ENCODE measurements at regions not wholly inside any gene's neighbourhood (a gene's known extent, or its start where the extent isn't known, plus 50 kb on each side); places are given as distances from the start of the nearest gene placed in this dataset.

- Histone ChIP-seq H2BK5ac (ENCODE audit: low read depth, low read length, poor library complexity, severe bottlenecking) (no peak overlapping the region), H4K91ac (ENCODE audit: low read length) (no peak overlapping the region), H3K23ac (ENCODE audit: low read length in 2 of 2) (no peak overlapping the region), H4K8ac (ENCODE audit: low read length) (no peak overlapping the region), H2AFZ (ENCODE audit: low read depth, low read length) (no peak overlapping the region), H3K4me1 (ENCODE audit: control insufficient read depth, insufficient read depth, low read depth, low read length) (no peaks in the 10 kb centered on the region), H3K79me1 (replicated peaks; ENCODE audit: low read length, poor library complexity, severe bottlenecking) (no peaks in the 10 kb centered on the region), H3K9ac (ENCODE audit: low read length) (no peak overlapping the region), H3K9me3 (ENCODE audit: control insufficient read depth, low read length) (no peaks in the 10 kb centered on the region), H3K36me3 (ENCODE audit: control insufficient read depth in 1 of 2, insufficient read depth in 2 of 2, low read depth in 1 of 2, low read length in 2 of 2) (no peaks in the 10 kb centered on the region), H3K4ac (ENCODE audit: low read depth in 1 of 2, low read length in 2 of 2) (no peak overlapping the region), H2BK12ac (ENCODE audit: low read length in 2 of 2) (no peak overlapping the region), H2BK120ac (ENCODE audit: low read depth, low read length) (no peak overlapping the region), H3K4me2 (ENCODE audit: low read length, poor library complexity, severe bottlenecking) (no peak overlapping the region), H2BK15ac (ENCODE audit: low read depth, poor library complexity, severe bottlenecking) (no peak overlapping the region), H3K4me3 (ENCODE audit: insufficient read depth in 1 of 2, low read depth in 1 of 2, low read length in 2 of 2) (no peak overlapping the region), H2AK5ac (ENCODE audit: low read length, severe bottlenecking) (no peak overlapping the region), H3K27me3 (ENCODE audit: control insufficient read depth in 1 of 2, insufficient read depth in 1 of 2, low read length in 2 of 2) (no peaks in the 10 kb centered on the region), H3K18ac (ENCODE audit: low read depth in 1 of 2, low read length in 2 of 2) (no peak overlapping the region), H3K14ac (ENCODE audit: low read length in 2 of 2) (no peak overlapping the region), H3K27ac (ENCODE audit: low read length, poor library complexity, severe bottlenecking) (no peak overlapping the region)
- WGBS: 79% methylated on average over 19 of the region's 19 CpGs
- DNase-seq: no peak
Observed at GRCh38 chr10:130337696-130338635, 201.8 kb downstream of the GLRX3 start.

- H2BK15ac ChIP-seq (ENCODE audit: low read depth, poor library complexity, severe bottlenecking): no peak overlapping the region
- no peaks in the 10 kb centered on the region for H3K4me1 ChIP-seq (ENCODE audit: control insufficient read depth, insufficient read depth, low read depth, low read length)
- no peaks in the 10 kb centered on the region for H3K9me3 ChIP-seq (ENCODE audit: control insufficient read depth, low read length)
- no peak overlapping the region for H3K23ac ChIP-seq (ENCODE audit: low read length in 2 of 2)
- no peak overlapping the region for H3K4me3 ChIP-seq (ENCODE audit: insufficient read depth in 1 of 2, low read depth in 1 of 2, low read length in 2 of 2)
- H4K8ac ChIP-seq (ENCODE audit: low read length): no peak overlapping the region
- no peaks in the 10 kb centered on the region for H3K79me1 ChIP-seq (replicated peaks; ENCODE audit: low read length, poor library complexity, severe bottlenecking)
- no peak overlapping the region for H4K91ac ChIP-seq (ENCODE audit: low read length)
- H2BK5ac ChIP-seq (ENCODE audit: low read depth, low read length, poor library complexity, severe bottlenecking): no peak overlapping the region
- no peak overlapping the region for H3K18ac ChIP-seq (ENCODE audit: low read depth in 1 of 2, low read length in 2 of 2)
- H2AFZ ChIP-seq (ENCODE audit: low read depth, low read length): no peak overlapping the region
- no peak overlapping the region for H3K9ac ChIP-seq (ENCODE audit: low read length)
- WGBS: 70% methylated on average over 5 of the region's 5 CpGs
- H3K27ac ChIP-seq (ENCODE audit: low read length, poor library complexity, severe bottlenecking): no peak overlapping the region
- H3K36me3 ChIP-seq (ENCODE audit: control insufficient read depth in 1 of 2, insufficient read depth in 2 of 2, low read depth in 1 of 2, low read length in 2 of 2): no peaks in the 10 kb centered on the region
- no peak overlapping the region for H2BK120ac ChIP-seq (ENCODE audit: low read depth, low read length)
- H2BK12ac ChIP-seq (ENCODE audit: low read length in 2 of 2): no peak overlapping the region
- H3K4ac ChIP-seq (ENCODE audit: low read depth in 1 of 2, low read length in 2 of 2): no peak overlapping the region
- DNase-seq: no peak
- no peak overlapping the region for H3K14ac ChIP-seq (ENCODE audit: low read length in 2 of 2)
- no peak overlapping the region for H2AK5ac ChIP-seq (ENCODE audit: low read length, severe bottlenecking)
- no peaks in the 10 kb centered on the region for H3K27me3 ChIP-seq (ENCODE audit: control insufficient read depth in 1 of 2, insufficient read depth in 1 of 2, low read length in 2 of 2)
- H3K4me2 ChIP-seq (ENCODE audit: low read length, poor library complexity, severe bottlenecking): no peak overlapping the region
Observed at GRCh38 chr10:130338636-130339024, 202.4 kb downstream of the GLRX3 start.

GRCh38 chr10:130339091-130339490 lies 202.9 kb downstream of the GLRX3 start:
- Histone ChIP-seq H3K4ac (ENCODE audit: low read depth in 1 of 2, low read length in 2 of 2) (no peak overlapping the region), H2BK15ac (ENCODE audit: low read depth, poor library complexity, severe bottlenecking) (no peak overlapping the region), H4K8ac (ENCODE audit: low read length) (no peak overlapping the region), H3K9me3 (ENCODE audit: control insufficient read depth, low read length) (no peaks in the 10 kb centered on the region), H3K27ac (ENCODE audit: low read length, poor library complexity, severe bottlenecking) (no peak overlapping the region), H3K18ac (ENCODE audit: low read depth in 1 of 2, low read length in 2 of 2) (no peak overlapping the region), H3K14ac (ENCODE audit: low read length in 2 of 2) (no peak overlapping the region), H4K91ac (ENCODE audit: low read length) (no peak overlapping the region), H3K4me1 (ENCODE audit: control insufficient read depth, insufficient read depth, low read depth, low read length) (no peaks in the 10 kb centered on the region), H2AK5ac (ENCODE audit: low read length, severe bottlenecking) (no peak overlapping the region), H3K79me1 (replicated peaks; ENCODE audit: low read length, poor library complexity, severe bottlenecking) (no peaks in the 10 kb centered on the region), H2AFZ (ENCODE audit: low read depth, low read length) (no peak overlapping the region), H3K4me2 (ENCODE audit: low read length, poor library complexity, severe bottlenecking) (no peak overlapping the region), H3K36me3 (ENCODE audit: control insufficient read depth in 1 of 2, insufficient read depth in 2 of 2, low read depth in 1 of 2, low read length in 2 of 2) (no peaks in the 10 kb centered on the region), H3K23ac (ENCODE audit: low read length in 2 of 2) (no peak overlapping the region), H3K4me3 (ENCODE audit: insufficient read depth in 1 of 2, low read depth in 1 of 2, low read length in 2 of 2) (no peak overlapping the region), H3K27me3 (ENCODE audit: control insufficient read depth in 1 of 2, insufficient read depth in 1 of 2, low read length in 2 of 2) (no peaks in the 10 kb centered on the region), H2BK5ac (ENCODE audit: low read depth, low read length, poor library complexity, severe bottlenecking) (no peak overlapping the region), H3K9ac (ENCODE audit: low read length) (no peak overlapping the region), H2BK120ac (ENCODE audit: low read depth, low read length) (no peak overlapping the region), H2BK12ac (ENCODE audit: low read length in 2 of 2) (no peak overlapping the region)
- no peak for DNase-seq
- WGBS: 77% methylated on average over 7 of the region's 11 CpGs

- Histone ChIP-seq H3K27me3 (ENCODE audit: control insufficient read depth in 1 of 2, insufficient read depth in 1 of 2, low read length in 2 of 2) (no peaks in the 10 kb centered on the region), H3K27ac (ENCODE audit: low read length, poor library complexity, severe bottlenecking) (no peak overlapping the region), H3K9ac (ENCODE audit: low read length) (no peak overlapping the region), H2BK5ac (ENCODE audit: low read depth, low read length, poor library complexity, severe bottlenecking) (no peak overlapping the region), H2BK12ac (ENCODE audit: low read length in 2 of 2) (no peak overlapping the region), H2BK15ac (ENCODE audit: low read depth, poor library complexity, severe bottlenecking) (no peak overlapping the region), H4K8ac (ENCODE audit: low read length) (no peak overlapping the region), H2AK5ac (ENCODE audit: low read length, severe bottlenecking) (no peak overlapping the region), H3K4me2 (ENCODE audit: low read length, poor library complexity, severe bottlenecking) (no peak overlapping the region), H4K91ac (ENCODE audit: low read length) (no peak overlapping the region), H3K4me3 (ENCODE audit: insufficient read depth in 1 of 2, low read depth in 1 of 2, low read length in 2 of 2) (no peak overlapping the region), H2BK120ac (ENCODE audit: low read depth, low read length) (no peak overlapping the region), H2AFZ (ENCODE audit: low read depth, low read length) (no peak overlapping the region), H3K9me3 (ENCODE audit: control insufficient read depth, low read length) (no peaks in the 10 kb centered on the region), H3K4me1 (ENCODE audit: control insufficient read depth, insufficient read depth, low read depth, low read length) (no peaks in the 10 kb centered on the region), H3K18ac (ENCODE audit: low read depth in 1 of 2, low read length in 2 of 2) (no peak overlapping the region), H3K14ac (ENCODE audit: low read length in 2 of 2) (no peak overlapping the region), H3K4ac (ENCODE audit: low read depth in 1 of 2, low read length in 2 of 2) (no peak overlapping the region), H3K79me1 (replicated peaks; ENCODE audit: low read length, poor library complexity, severe bottlenecking) (no peaks in the 10 kb centered on the region), H3K23ac (ENCODE audit: low read length in 2 of 2) (no peak overlapping the region), H3K36me3 (ENCODE audit: control insufficient read depth in 1 of 2, insufficient read depth in 2 of 2, low read depth in 1 of 2, low read length in 2 of 2) (no peaks in the 10 kb centered on the region)
- no peak for DNase-seq
- 60% methylated on average over 7 of the region's 7 CpGs for WGBS
Observed at GRCh38 chr10:130339911-130340310, 203.7 kb downstream of the GLRX3 start.
